Fibroblast of skin of right biceps (primary cell): ENCODE measurements at regions not wholly inside any gene's neighbourhood (a gene's known extent, or its start where the extent isn't known, plus 50 kb on each side); places are given as distances from the start of the nearest gene placed in this dataset.

Experiments used
- DNase-seq: peaks from one replicate; pipeline ENCODE4 v3.0.0-alpha.2; 2013

- no peak for DNase-seq
Observed at GRCh38 chr16:11447272-11447671, 102.0 kb downstream of the RMI2 start.

GRCh38 chr16:11447836-11448235, 102.6 kb downstream of the RMI2 start:
- DNase-seq, result no peak

DNA sequence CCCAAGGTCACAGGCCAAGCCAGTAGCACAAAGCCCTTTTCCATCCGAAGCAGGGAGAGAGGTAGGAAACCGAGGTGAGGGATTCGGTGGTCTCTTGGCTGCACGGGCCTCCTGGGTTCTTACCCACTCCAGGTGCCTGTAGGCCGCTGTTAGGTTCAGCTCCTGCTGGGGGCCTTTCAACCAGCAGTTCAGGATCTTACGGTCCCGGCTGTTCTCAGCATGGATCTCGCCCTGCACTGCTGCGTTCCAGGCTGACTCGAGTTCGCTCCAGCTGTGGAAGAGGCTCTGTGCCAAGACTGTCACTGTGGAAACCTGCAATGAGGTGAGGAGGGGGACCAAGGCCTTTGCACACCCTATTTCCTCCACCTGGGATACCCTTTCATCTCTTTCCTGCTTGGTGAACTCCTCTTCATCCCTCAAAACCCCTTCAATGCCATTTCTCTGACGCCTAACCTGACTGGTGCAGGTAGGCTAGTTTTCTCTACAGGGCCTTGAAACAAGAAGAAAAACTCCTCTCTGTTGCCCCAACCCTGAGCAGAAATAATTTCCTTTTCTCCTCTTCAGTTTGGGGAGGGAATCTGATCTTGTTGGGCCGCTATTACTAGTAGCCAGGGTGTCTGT, 103.6 kb downstream of the RMI2 start:
- DNase-seq, result no peak

- DNase-seq, result no peak
Observed at GRCh38 chr16:11449716-11450115, 104.5 kb downstream of the RMI2 start.

DNA sequence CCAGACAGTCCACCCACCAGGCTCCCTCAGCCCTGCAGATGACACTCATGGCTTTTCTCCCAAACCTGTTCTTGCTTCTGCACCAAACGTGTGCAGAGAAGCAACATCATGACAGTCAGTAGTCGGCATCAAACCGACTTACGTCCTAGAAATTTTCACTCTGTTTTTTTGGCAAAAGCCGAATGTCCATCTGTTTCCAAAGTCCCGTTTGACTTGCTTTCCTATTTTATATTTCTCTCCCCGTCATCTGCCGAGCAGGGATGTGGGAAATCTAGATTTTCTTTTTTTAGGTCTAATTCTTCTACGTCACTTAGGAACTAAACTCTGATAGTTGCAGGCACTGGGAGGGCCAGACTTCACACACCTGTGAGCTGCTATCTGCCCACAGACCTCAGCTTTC, 104.9 kb downstream of the RMI2 start:
- no peak for DNase-seq

GRCh38 chr16:11452298-11452697, 107.0 kb downstream of the RMI2 start:
- no peak for DNase-seq

DNA sequence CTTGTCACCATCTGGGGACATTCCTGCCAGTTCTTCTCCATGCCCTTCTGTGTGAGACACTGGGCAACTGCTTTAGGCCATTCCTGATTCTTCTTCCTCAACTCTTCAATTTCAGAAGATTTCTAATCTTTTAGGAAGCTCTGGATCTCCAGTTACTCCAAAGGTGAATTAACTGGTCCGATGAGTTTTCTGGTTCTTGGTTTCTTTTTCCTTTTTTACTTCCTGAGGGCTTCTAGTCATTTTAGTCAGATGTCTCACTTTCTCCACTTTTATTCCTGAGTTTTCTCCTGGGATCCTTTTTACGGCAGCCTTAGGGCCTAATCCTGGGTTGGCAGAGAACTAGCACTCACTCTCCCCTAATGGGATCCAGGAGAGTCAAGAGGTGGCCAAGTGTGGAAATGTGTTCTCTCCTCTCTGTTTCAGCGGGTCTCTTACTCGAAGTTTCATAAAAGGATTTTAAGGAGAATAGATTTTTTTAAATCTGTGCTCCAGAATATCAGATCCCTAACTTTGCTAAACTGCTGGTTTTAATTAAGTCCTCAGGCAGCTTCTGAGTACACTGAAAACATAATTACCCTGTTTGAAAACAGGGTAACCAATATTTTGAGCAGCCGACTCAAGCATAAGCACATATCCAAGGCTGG, 107.6 kb downstream of the RMI2 start:
- no peak for DNase-seq

DNA sequence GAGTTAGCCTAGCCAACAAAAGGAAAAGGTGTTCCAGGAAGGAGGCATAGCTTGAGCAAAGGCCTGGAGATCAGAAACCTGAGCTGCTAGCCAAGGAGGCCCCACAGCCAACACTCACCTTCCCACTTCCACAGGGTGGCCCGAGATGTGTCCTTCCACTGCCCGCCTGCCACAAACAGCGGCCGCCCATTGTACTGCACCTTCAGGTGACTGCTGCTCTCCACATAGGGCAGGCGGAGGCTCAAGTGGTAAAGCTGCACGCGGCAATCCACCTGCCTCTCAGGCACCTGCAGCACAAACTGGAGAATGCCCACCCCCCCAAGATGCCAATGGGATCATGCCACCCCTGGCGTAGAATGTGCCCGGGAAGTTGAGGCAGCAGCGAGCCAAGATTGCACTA, 111.5 kb downstream of the RMI2 start:
- DNase-seq, result no peak

GRCh38 chr16:11459722-11460121, 114.5 kb downstream of the RMI2 start:
- DNase-seq, result no peak

GRCh38 chr16:11460820-11461594, 115.7 kb downstream of the RMI2 start:
- no peak for DNase-seq

DNA sequence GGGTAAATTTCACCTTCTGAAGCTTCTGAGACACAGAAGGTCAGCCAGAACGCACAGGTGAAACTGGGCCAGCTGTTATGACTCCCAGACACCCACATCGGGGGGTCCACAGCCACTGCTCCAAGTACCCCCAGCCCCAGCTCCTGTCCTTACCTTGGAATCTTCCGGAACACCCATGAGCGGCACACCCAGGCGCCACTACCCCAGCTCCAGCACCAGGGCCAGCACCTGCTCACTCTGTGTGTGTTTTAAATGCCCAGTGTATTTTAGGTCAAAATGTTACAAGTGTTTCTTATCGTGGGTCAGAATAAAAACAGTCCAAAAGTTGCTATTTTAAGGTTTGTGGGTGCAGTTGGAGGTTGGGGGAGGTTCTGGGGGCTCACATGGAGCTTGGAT, 116.3 kb downstream of the RMI2 start:
- no peak for DNase-seq

DNA sequence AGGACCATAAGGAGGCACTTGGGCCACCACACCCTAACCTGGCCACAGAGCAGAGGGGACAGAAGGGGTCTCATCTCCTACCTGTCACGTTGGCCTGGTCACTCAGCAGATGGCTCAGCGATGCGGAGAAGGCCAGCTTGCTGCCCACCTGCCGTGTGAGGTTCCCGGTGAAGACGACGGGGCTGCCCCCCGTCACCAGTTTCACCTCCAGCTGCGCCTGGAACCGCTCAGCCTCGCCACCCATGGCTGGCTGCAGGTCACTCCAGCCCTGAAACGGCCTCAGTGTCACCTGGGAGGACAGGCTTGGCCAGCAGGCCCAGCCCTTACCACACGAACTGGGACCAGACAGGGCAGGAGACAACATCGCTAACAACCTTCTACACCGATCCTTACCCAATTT, 116.8 kb downstream of the RMI2 start:
- DNase-seq, result no peak

DNA sequence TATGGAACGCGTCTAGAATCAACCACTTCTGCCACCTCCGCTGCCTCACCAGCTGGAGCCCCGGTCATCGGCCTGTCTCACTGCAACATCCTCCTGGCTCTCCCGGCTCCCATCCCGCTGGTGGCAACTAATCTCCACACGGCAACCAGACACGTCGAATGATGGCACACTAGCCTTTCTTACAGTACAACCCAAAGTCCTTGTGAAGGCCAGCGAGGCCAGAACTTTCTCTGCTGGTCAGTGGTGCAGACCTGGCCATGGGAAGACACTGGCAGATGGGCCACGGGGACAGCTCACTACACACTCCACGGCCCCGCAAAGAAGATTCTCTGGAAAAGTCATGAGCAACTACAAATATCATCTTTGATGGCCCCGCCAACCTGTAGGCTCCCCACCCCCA, 117.6 kb downstream of the RMI2 start:
- DNase-seq, result no peak

GRCh38 chr16:11464241-11464640, 119.0 kb downstream of the RMI2 start:
- DNase-seq, result no peak

DNA sequence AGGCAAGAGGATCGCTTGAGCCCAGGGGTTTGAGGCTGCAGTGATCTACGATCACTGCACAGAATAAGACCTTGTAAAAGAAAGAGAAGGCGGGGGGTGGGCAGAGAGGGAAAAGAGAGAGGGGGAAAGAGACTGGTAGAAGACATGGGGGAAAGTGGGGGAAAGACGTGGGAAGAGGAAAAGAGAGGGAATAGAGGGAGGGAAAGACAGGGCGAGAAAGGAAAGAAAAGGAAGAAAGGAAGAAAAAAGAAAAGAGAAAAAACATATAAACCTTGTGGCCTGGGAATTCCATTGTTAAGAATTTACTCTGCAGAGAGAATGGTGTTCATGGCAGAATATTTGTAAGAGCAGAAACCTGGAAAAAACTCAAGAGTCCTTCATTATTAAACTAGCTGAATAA, 120.4 kb downstream of the RMI2 start:
- no peak for DNase-seq

DNA sequence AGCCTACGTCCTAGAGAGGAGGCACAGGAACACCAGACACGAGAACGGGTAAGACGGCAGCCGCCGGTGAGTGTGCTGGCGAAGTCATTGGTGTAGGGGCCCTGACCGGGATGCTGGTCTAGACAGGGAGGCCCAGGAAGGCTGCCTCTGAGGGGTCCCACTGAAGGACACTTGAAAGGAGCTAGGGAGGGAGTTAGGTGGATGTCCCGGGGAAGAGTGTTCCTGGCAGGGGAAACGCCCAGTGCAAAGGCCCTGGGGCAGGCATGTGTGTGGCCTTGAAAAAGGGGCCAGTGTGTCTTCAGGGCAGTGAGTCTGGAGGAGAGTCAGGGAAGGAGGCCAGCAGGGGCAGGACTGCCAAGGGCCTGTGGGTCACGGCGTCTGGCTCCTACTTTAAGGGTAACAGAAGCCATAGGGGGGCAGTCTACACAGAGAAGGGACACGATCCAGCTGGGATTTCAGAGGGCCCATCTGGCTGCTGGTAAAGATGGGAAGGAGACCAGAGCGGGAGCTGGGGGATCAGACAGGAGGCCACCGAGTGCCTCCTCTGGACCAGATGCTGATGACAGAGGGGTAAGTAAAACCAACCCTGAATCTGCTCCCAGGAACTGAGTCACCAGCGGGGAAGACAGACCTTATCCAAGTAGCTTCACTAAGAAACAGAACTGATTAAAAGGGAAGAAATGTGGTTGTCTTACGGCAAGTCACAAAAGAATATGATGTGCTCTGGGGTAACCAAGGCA, 115.9 kb downstream of the LITAF start:
- DNase-seq, result peak; percentile 8

DNA sequence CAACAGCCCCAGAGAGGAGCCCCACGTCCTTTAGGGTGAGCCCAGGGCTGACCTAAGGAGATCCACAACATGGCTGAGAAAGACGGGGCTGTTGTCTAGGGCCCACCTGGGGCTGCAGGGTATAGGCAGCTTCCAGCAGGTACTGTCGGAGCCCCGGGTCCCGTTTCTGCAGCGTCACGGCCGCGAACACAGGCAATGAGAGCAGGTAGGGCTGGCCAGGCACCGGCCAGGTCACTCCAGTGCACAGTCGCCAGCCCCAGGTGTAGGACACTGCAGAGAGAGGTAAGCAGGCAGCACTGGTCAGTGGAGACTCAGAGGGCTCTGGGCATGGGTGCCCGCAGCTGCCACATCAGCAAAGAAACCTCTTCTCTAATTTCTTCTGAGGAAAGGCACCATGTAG, 115.2 kb downstream of the LITAF start:
- no peak for DNase-seq

DNA sequence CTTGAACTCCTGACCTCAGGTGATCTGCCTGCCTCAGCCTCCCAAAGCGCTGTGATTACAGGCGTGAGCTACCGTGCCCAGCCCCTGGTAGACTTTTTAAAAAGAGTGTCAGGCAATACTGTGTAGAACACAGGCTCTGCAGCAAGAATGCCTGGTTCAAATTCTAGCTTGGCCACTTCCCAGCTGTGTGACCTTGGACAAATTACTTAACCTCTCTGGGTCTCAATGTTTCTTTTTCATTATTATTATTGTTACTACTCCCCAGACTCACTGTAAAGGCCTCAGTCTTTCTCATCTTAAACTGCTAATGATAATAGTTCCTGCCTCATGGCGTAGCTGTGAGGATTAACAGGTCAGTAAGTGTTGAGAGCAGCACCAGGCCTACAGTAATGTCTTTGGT, 114.3 kb downstream of the LITAF start:
- DNase-seq, result no peak

GRCh38 chr16:11472851-11473250, 113.9 kb downstream of the LITAF start:
- DNase-seq, result no peak

GRCh38 chr16:11473728-11474127, 113.0 kb downstream of the LITAF start:
- no peak for DNase-seq

- DNase-seq, result no peak
Observed at GRCh38 chr16:11474617-11475291, 112.0 kb downstream of the LITAF start.

GRCh38 chr16:11475896-11476630, 110.7 kb downstream of the LITAF start:
- no peak for DNase-seq
